ENCODE measurements at regions not wholly inside any gene's neighbourhood (a gene's known extent, or its start where the extent isn't known, plus 50 kb on each side); places are given as distances from the start of the nearest gene placed in this dataset.

DNA sequence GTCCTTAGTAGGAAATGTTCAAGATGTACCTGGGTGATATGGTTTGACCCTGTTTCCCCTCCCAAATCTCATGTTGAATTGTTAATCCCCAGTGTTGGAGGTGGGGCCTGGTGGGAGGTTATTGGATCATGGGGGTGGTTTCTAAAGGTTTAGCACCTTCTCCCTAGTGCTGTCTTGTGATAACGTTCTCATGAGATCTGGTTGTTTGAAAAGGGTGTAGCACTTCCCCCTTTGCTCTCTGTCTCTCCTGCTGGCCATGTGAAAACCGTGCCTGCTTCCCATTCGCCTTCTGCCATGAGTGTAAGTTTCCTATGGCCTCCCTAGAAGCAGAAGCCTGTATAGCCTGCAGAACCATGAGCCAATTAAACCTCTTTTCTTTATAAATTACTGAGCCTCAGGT lies 353.0 kb upstream of the SFSWAP start:
- TF ChIP-seq, protein P1, sequence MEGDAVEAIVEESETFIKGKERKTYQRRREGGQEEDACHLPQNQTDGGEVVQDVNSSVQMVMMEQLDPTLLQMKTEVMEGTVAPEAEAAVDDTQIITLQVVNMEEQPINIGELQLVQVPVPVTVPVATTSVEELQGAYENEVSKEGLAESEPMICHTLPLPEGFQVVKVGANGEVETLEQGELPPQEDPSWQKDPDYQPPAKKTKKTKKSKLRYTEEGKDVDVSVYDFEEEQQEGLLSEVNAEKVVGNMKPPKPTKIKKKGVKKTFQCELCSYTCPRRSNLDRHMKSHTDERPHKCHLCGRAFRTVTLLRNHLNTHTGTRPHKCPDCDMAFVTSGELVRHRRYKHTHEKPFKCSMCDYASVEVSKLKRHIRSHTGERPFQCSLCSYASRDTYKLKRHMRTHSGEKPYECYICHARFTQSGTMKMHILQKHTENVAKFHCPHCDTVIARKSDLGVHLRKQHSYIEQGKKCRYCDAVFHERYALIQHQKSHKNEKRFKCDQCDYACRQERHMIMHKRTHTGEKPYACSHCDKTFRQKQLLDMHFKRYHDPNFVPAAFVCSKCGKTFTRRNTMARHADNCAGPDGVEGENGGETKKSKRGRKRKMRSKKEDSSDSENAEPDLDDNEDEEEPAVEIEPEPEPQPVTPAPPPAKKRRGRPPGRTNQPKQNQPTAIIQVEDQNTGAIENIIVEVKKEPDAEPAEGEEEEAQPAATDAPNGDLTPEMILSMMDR (IDR thresholded peaks at IDR 0.05), result no peak
- H3K9me3 ChIP-seq, result no peaks in the 10 kb centered on the region
- no peak for ATAC-seq
- H3K36me3 ChIP-seq, result no peaks in the 10 kb centered on the region
- H3K27ac ChIP-seq, result no peak overlapping the region
- H3K4me3 ChIP-seq, result no peak overlapping the region
- no peak for DNase-seq
- peaks cover 4% of the 10 kb centered on the region for H3K27me3 ChIP-seq
- intact Hi-C loops (cut with DNase I), result no loop called here
- no peaks in the 10 kb centered on the region for H3K4me1 ChIP-seq

DNA sequence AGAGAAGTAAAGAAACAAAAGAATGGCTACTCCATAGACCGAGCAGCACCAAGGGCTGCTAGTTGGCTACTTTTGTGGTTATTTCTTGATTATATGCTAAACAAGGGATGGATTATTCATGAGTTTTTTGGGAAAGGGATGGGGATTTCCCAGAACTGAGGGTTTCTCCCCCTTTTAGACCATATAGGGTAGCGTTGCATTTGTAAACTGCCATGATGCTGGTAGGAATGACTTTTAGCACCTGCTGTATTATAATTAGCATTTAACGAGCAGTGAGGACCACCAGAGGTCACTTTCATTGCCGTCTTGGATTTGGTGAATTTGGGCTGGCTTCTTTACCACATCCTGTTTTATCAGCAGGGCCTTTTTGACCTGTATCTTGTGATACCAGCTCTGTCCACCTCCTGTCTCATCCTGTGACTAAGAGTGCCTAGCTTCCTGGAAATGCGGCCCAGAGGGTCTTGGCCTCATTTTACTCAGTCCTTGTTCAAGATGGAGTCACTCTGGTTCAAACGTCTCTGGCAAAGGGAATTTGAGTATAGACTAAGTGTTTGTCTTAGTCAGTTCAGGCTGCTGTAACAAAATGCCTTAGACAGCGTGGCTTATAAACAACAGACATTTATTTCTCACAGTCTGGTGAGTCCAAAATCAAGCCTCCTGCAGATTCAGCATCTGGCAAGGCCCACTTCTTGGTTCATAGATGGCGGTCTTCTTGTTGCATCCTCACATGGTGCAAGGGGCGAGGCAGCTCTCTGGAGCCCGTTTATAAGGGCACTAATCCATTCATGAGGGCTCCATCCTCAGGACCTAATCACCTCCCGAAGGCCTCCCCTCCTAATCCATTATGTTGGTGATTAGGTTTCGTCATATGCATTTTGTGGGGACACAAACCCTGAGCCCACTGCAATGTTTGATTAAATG lies 348.3 kb upstream of the SFSWAP start:
- Histone ChIP-seq H3K27me3 (peaks cover 4% of the 10 kb centered on the region), H3K9me3 (no peaks in the 10 kb centered on the region), H3K4me3 (no peak overlapping the region), H3K27ac (no peak overlapping the region), H3K4me1 (no peaks in the 10 kb centered on the region), H3K36me3 (no peaks in the 10 kb centered on the region)
- no peak for DNase-seq
- TF ChIP-seq, protein P1 (IDR thresholded peaks at IDR 0.05), result no peak
- intact Hi-C loops (cut with DNase I), result no loop called here
- no peak for ATAC-seq

DNA sequence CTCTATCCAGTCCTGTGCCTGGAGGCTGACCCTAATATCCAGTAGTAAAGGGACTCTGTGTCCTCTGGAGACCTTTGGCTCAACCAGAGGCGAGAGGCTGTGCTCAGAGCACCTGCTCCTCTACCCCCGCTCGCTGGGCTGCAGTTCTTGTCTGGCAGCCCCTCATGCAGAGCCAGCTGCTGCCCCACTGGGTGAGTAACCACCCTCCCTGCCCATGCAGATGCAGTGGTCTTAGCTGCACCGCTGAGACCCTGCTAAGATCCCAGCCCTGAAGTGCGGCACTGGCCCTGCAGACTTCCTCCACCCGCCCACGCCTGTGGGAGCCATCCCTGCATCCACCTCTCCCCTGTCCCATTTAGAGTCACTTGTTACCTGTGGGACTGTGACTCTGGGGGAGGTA lies 347.5 kb upstream of the SFSWAP start:
- DNase-seq (no peak), ATAC-seq (no peak)
- Histone ChIP-seq H3K27ac (no peak overlapping the region), H3K9me3 (no peaks in the 10 kb centered on the region), H3K4me1 (no peaks in the 10 kb centered on the region), H3K36me3 (no peaks in the 10 kb centered on the region), H3K4me3 (no peak overlapping the region), H3K27me3 (peaks cover 4% of the 10 kb centered on the region)
- TF ChIP-seq, protein P1 (IDR thresholded peaks at IDR 0.05), result no peak
- intact Hi-C loops (cut with DNase I), result no loop called here

DNA sequence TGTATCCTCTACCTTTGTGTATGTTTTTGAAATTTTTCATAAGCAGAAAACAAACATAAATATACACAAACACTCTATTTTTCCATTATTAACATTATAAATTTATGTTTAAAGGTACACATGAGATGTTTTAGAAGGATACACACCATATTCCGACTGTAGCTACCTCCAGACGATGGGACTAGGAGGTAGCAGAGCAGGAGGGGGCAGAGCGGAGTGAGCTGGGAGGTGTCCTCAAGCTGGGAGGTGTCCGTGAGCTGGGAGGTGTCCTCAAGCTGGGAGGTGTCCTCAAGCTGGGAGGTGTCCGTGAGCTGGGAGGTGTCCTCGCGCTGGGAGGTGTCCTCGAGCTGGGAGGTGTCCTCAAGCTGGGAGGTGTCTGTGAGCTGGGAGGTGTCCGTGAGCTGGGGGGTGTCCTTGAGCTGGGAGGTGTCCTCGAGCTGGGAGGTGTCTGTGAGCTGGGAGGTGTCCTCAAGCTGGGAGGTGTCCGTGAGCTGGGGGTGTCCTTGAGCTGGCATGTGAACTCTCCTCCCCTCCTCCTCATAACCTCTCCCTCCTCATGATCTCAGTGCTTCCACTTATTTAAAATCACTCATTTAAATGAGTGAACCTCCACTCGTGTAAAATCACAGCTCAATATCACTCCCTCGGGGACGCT lies 346.9 kb upstream of the SFSWAP start:
- H3K27me3 ChIP-seq, result peaks cover 4% of the 10 kb centered on the region
- no peaks in the 10 kb centered on the region for H3K9me3 ChIP-seq
- TF ChIP-seq, protein P1 (IDR thresholded peaks at IDR 0.05), result no peak
- DNase-seq, result no peak
- H3K4me1 ChIP-seq, result no peaks in the 10 kb centered on the region
- ATAC-seq, result no peak
- no peak overlapping the region for H3K27ac ChIP-seq
- intact Hi-C loops (cut with DNase I), result no loop called here
- H3K4me3 ChIP-seq, result no peak overlapping the region
- no peaks in the 10 kb centered on the region for H3K36me3 ChIP-seq

DNA sequence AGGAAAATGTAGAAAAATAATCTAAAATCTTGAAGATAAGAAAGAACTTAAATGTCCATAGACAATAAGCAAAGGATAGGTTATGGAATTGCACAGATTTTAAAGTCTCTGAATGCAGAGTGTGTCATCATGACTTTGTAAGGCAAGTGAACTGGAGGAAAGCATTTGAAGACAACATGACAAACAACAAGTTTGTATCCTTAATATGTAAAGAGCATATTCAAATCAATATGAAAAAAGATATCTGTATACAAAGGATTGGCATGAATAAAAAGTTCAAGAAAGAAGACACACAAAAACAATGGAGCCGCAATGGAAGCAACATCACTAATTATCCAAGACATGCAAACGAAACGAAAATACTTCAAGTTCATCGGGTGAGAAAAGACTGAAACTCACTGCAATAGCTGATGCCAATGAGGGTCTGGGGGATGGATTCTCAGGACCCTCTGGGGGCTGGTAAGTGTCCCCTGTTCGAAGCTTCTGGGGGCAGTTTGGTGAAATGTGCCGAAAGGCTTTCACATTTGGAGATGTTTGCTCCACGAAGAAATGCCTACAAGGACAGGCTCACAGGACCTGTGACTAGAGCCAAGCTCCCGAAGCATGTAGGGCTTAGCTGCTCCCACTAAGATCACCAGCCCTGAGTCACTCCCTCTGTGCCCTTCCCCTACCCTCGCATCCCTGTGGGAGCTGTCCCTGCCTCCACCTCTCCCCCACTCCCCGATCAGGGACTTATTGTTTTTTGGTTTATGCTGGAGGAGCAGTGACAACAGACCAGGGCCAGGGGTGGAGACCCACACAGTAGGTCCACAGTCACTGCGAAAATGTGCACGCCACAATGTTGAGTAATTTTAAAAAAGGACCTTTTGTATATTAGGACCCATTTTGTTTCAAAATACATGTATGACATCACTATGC lies 345.7 kb upstream of the SFSWAP start:
- intact Hi-C loops (cut with DNase I), result no loop called here
- ATAC-seq (no peak), DNase-seq (no peak)
- Histone ChIP-seq H3K27ac (no peak overlapping the region), H3K4me1 (no peaks in the 10 kb centered on the region), H3K27me3 (peaks cover 4% of the 10 kb centered on the region), H3K36me3 (no peaks in the 10 kb centered on the region), H3K9me3 (no peaks in the 10 kb centered on the region), H3K4me3 (no peak overlapping the region)
- TF ChIP-seq, protein P1 (IDR thresholded peaks at IDR 0.05), result no peak
